GM12878 (cell line): ENCODE measurements at regions not wholly inside any gene's neighbourhood (a gene's known extent, or its start where the extent isn't known, plus 50 kb on each side); places are given as distances from the start of the nearest gene placed in this dataset.

ENCODE experiments used
- ATAC-seq: fragments of 200-7000 bp; cut with Tn5 transposase; 3 replicates; pipeline ENCODE4 v1.9.1; 2020; ENCODE audit warnings: mild to moderate bottlenecking, moderate library complexity
- BruUV-seq: library from RNA; stranded (reverse); fragments of 400-500 nt; replicated peaks from 2 replicates; lab custom pipeline; 2021; lab: Mats Ljungman, UMichigan
- CTCF ChIA-PET: fragments of 300-600 bp; sonication (Branson Sonifier 250); formaldehyde crosslinking; extraction: SDS; loops from one replicate; lab custom pipeline; 2021; ENCODE audit warnings: inconsistent platforms; lab: Yijun Ruan, JAX
- POLR2A ChIA-PET: fragments of 350-600 bp; formaldehyde crosslinking; extraction: SDS; loops from one replicate; lab custom pipeline; 2021; ENCODE audit warnings: inconsistent platforms; lab: Charles Lee
- RAD21 ChIA-PET: fragments of 300-600 bp; sonication (Branson Sonifier 250); formaldehyde crosslinking; loops from one replicate; lab custom pipeline; 2023; ENCODE audit warnings: antibody characterized with exemption; ENCODE audit not compliant: unreplicated experiment; lab: Charles Lee
- SMC1A ChIA-PET: fragments of 300-600 bp; sonication (Branson Sonifier 250); formaldehyde crosslinking; loops from one replicate; lab custom pipeline; 2023; ENCODE audit not compliant: unreplicated experiment, uncharacterized antibody; lab: Charles Lee
- DNase-seq: peaks from one replicate; pipeline ENCODE4 v3.0.0-alpha.2; 2011; ENCODE audit warnings: low read depth, low spot score
- FAIRE-seq: peaks from 3 replicates; lab custom pipeline; 2011; peaks lifted over from hg19 to GRCh38; lab: Jason Lieb, UNC
- H2AFZ ChIP-seq: 2 replicates; pipeline ENCODE4 v1.6.0; 2011; ENCODE audit warnings: low read depth, low read length, control low read depth; ENCODE audit not compliant: control insufficient read depth
- H3K27ac ChIP-seq: 2 replicates; pipeline ENCODE4 v1.5.1; 2011; ENCODE audit warnings: control low read depth; ENCODE audit not compliant: control insufficient read depth, insufficient read depth
- H3K27me3 ChIP-seq, 2 experiments: replicated peaks in 1 of 2; 2 replicates each; pipeline versions ENCODE4 v1.6.0 to v1.6.1; 2011; ENCODE audit warnings: low read length in 1 of 2; ENCODE audit not compliant: control insufficient read depth in 2 of 2, insufficient read depth in 2 of 2
- H3K36me3 ChIP-seq, 2 experiments: 2 replicates each; pipeline ENCODE4 v1.5.1; 2011; ENCODE audit warnings: low read length in 1 of 2; ENCODE audit not compliant: control insufficient read depth in 2 of 2, insufficient read depth in 2 of 2
- H3K4me1 ChIP-seq: 2 replicates; pipeline ENCODE4 v1.6.1; 2011; ENCODE audit warnings: mild to moderate bottlenecking, low read length, moderate library complexity, mixed read lengths; ENCODE audit not compliant: control insufficient read depth, insufficient read depth
- H3K4me2 ChIP-seq: 2 replicates; pipeline ENCODE4 v1.6.0; 2011; ENCODE audit warnings: control low read depth; ENCODE audit not compliant: control insufficient read depth, insufficient read depth
- H3K4me3 ChIP-seq: fragments of 200-600 bp; sonication (generic); 2 replicates; pipeline ENCODE4 v1.5.1; 2016
- H3K79me2 ChIP-seq: 2 replicates; pipeline ENCODE4 v1.6.0; 2011; ENCODE audit warnings: low read length; ENCODE audit not compliant: control insufficient read depth, insufficient read depth
- H3K9ac ChIP-seq: 2 replicates; pipeline ENCODE4 v1.8.0; 2011; ENCODE audit warnings: low read length, control low read depth, mixed read lengths; ENCODE audit not compliant: control insufficient read depth, insufficient read depth
- H3K9me3 ChIP-seq: replicated peaks from 3 replicates; pipeline ENCODE4 v1.5.1; 2011; ENCODE audit warnings: mild to moderate bottlenecking, low read length; ENCODE audit not compliant: control insufficient read depth, insufficient read depth
- H4K20me1 ChIP-seq: 2 replicates; pipeline ENCODE4 v1.6.0; 2011; ENCODE audit not compliant: control insufficient read depth, insufficient read depth
- BRCA1 ChIP-seq: IDR thresholded peaks from 2 replicates; pipeline ENCODE4 v1.6.1; 2011; ENCODE audit warnings: low read depth, low read length, improper control_type of control experiment
- CEBPB ChIP-seq, 2 experiments: fragments of 150-350 bp in 1 of 2; IDR thresholded peaks; 2 replicates each; pipeline ENCODE4 v1.6.1; 2012 to 2014; ENCODE audit warnings: low read depth in 2 of 2, low read length in 2 of 2, borderline replicate concordance in 1 of 2, inconsistent platforms in 1 of 2
- CHD4 ChIP-seq: fragments of 200-600 bp; sonication (generic); IDR thresholded peaks from 2 replicates; pipeline ENCODE4 v1.6.1; 2016; ENCODE audit warnings: mild to moderate bottlenecking
- CUX1 ChIP-seq: IDR thresholded peaks from 2 replicates; pipeline ENCODE4 v1.6.1; 2012; ENCODE audit warnings: improper control_type of control experiment, low read depth, low read length; ENCODE audit not compliant: insufficient replicate concordance
- HDAC6 ChIP-seq: fragments of 200-600 bp; sonication (generic); IDR thresholded peaks from one replicate; pipeline ENCODE4 v1.8.0; 2017; ENCODE audit warnings: antibody characterized with exemption; ENCODE audit not compliant: unreplicated experiment
- MEF2A ChIP-seq: IDR thresholded peaks from 2 replicates; pipeline ENCODE4 v1.6.1; 2011; ENCODE audit warnings: low read depth, mild to moderate bottlenecking, low read length, moderate library complexity; ENCODE audit not compliant: insufficient read depth
- POLR2A ChIP-seq: IDR thresholded peaks from 2 replicates; pipeline ENCODE4 v1.6.1; 2011; ENCODE audit warnings: low read depth, mild to moderate bottlenecking, low read length
- SPI1 ChIP-seq: IDR thresholded peaks from 2 replicates; pipeline ENCODE4 v1.6.1; 2011; ENCODE audit warnings: low read depth, mild to moderate bottlenecking, low read length, moderate library complexity, borderline replicate concordance; ENCODE audit not compliant: insufficient read depth
- SUZ12 ChIP-seq: fragments of 200-600 bp; sonication (generic); IDR thresholded peaks from one replicate; pipeline ENCODE4 v1.6.1; 2018; ENCODE audit warnings: antibody characterized with exemption, mild to moderate bottlenecking; ENCODE audit not compliant: unreplicated experiment
- ZNF274 ChIP-seq: IDR thresholded peaks from one replicate; pipeline ENCODE4 v1.8.0; 2011; ENCODE audit not compliant: insufficient read length, insufficient read depth
- WGBS: methylation state at CpG from one replicate; pipeline ENCODE4 v1.1.6; 2016; ENCODE audit warnings: low lambda C conversion rate; ENCODE audit not compliant: insufficient replicate concordance, insufficient coverage; ENCODE audit errors: missing lambda C conversion rate; 5-methylcytosine and 5-hydroxymethylcytosine counted together
- in situ Hi-C: fragments of 300-500 bp; cut with MboI; formaldehyde crosslinking; loops from 9 replicates; pipeline ENCODE4 v1.14.3; 2018; ENCODE audit warnings: mixed read lengths
- intact Hi-C: fragments of 100-400 bp; cut with micrococcal nuclease; formaldehyde crosslinking; loops from one replicate; pipeline ENCODE4 v1.14.2; 2022; ENCODE audit not compliant: unreplicated experiment

- no peaks in the 10 kb centered on the region for H3K79me2 ChIP-seq
- TF ChIP-seq CEBPB (IDR thresholded peaks at IDR 0.05; ENCODE audit: borderline replicate concordance in 1 of 2, low read depth in 2 of 2, low read length in 2 of 2): no peak
- TF ChIP-seq CUX1: no peak
- no peak for TF ChIP-seq HDAC6
- TF ChIP-seq MEF2A: no peak
- TF ChIP-seq SPI1: no peak
- no peak for TF ChIP-seq CHD4
- no peak for TF ChIP-seq SUZ12
- TF ChIP-seq ZNF274: no peak
- no peak for TF ChIP-seq BRCA1
- TF ChIP-seq POLR2A: no peak
- TF ChIP-seq, all 136 proteins: peak for 0
- no peaks in the 10 kb centered on the region for H3K36me3 ChIP-seq
- no peaks in the 10 kb centered on the region for H3K4me1 ChIP-seq
- H4K20me1 ChIP-seq: no peaks in the 10 kb centered on the region
- in situ Hi-C loops (no loop called here), intact Hi-C loops (no loop called here)
- WGBS: 14% methylated on average over 4 of the region's 4 CpGs
- DNase-seq: no peak
- H3K9ac ChIP-seq: no peak overlapping the region
- ChIA-PET CTCF (no interaction called here), POLR2A (no interaction called here), SMC1A (no interaction called here), RAD21 (no interaction called here)
- H3K9me3 ChIP-seq: no peaks in the 10 kb centered on the region
- no peak overlapping the region for H3K4me3 ChIP-seq
- no peak overlapping the region for H3K27ac ChIP-seq
- BruUV-seq: no TSS peak
- ATAC-seq: no peak
- no peak overlapping the region for H2AFZ ChIP-seq
- no peaks in the 10 kb centered on the region for H3K27me3 ChIP-seq
- H3K4me2 ChIP-seq: no peak overlapping the region
- FAIRE-seq: no peak
Measured at GRCh38 chr5:30937070-30937469, 256.4 kb upstream of the CDH6 start.
